ENCODE measurements at regions not wholly inside any gene's neighbourhood (a gene's known extent, or its start where the extent isn't known, plus 50 kb on each side); places are given as distances from the start of the nearest gene placed in this dataset.

DNA sequence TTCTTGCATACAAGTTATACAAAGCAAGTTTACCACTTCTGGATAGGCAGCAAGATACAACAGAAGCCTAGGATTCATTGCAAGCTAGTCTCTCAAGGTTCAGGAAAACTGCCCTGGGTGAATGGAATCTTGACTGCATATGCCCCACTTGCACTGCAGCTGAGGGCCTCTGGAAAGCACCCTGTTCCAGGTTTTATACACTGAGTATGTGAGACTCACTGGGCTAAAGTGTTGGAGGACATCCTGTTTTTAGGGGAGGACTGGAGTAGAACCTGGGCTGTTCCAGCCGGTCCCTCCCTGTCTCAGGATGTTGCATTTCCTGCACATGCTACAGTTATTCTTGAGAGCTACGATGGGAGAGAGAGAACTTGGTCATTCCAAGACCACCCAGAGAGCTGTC is 168.5 kb upstream of the NUDT6 start:
- no peak for DNase-seq
- Histone ChIP-seq H3K9me3 (peaks cover 0 to 4% (median 0%) of the 10 kb centered on the region in 3 donors), H3K27me3 (no peaks in the 10 kb centered on the region), H3K36me3 (peaks cover 7 to 14% (median 9%) of the 10 kb centered on the region in 3 donors), H3K4me3 (no peak overlapping the region), H3K4me1 (no peaks in the 10 kb centered on the region), H3K27ac (no peak overlapping the region)
- intact Hi-C loops (cut with DNase I; ENCODE audit: low total_unique reads), result no loop called here
- TF ChIP-seq, protein P1, sequence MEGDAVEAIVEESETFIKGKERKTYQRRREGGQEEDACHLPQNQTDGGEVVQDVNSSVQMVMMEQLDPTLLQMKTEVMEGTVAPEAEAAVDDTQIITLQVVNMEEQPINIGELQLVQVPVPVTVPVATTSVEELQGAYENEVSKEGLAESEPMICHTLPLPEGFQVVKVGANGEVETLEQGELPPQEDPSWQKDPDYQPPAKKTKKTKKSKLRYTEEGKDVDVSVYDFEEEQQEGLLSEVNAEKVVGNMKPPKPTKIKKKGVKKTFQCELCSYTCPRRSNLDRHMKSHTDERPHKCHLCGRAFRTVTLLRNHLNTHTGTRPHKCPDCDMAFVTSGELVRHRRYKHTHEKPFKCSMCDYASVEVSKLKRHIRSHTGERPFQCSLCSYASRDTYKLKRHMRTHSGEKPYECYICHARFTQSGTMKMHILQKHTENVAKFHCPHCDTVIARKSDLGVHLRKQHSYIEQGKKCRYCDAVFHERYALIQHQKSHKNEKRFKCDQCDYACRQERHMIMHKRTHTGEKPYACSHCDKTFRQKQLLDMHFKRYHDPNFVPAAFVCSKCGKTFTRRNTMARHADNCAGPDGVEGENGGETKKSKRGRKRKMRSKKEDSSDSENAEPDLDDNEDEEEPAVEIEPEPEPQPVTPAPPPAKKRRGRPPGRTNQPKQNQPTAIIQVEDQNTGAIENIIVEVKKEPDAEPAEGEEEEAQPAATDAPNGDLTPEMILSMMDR (IDR thresholded peaks at IDR 0.05), result no peak

GRCh38 chr4:123092586-123092985 is 170.2 kb upstream of the NUDT6 start:
- peaks cover 0 to 4% (median 0%) of the 10 kb centered on the region in 3 donors for H3K9me3 ChIP-seq
- H3K36me3 ChIP-seq, result peaks cover 7 to 14% (median 9%) of the 10 kb centered on the region in 3 donors
- H3K27me3 ChIP-seq, result no peaks in the 10 kb centered on the region
- TF ChIP-seq, protein P1 (IDR thresholded peaks at IDR 0.05), result no peak
- no peaks in the 10 kb centered on the region for H3K4me1 ChIP-seq
- no peak for DNase-seq
- intact Hi-C loops (cut with DNase I; ENCODE audit: low total_unique reads), result no loop called here
- H3K27ac ChIP-seq, result no peak overlapping the region
- no peak overlapping the region for H3K4me3 ChIP-seq

DNA sequence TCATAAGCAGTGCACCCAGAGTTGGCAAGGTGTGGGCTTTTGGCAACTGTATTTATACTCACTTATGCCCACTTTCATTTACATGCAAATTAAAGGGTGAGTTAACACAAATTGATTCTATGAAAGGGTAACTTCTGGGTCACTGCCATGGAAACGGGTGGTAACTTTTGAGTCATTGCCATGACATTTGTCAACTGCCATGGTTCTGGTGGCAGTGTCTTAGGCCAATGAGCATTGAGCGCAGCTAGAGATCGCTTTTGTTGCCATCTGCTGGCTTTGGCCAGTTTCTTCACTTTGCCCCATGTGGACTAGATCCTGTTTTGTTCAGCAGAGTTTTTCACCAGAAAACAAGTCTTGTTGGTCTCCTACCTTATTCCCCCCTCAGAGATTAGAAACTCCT is 170.8 kb upstream of the NUDT6 start:
- intact Hi-C loops (cut with DNase I; ENCODE audit: low total_unique reads), result no loop called here
- H3K36me3 ChIP-seq, result peaks cover 7 to 14% (median 9%) of the 10 kb centered on the region in 3 donors
- no peak overlapping the region for H3K4me3 ChIP-seq
- TF ChIP-seq, protein P1 (IDR thresholded peaks at IDR 0.05), result no peak
- H3K9me3 ChIP-seq, result peaks cover 0 to 4% (median 0%) of the 10 kb centered on the region in 3 donors
- H3K27me3 ChIP-seq, result no peaks in the 10 kb centered on the region
- H3K4me1 ChIP-seq, result no peaks in the 10 kb centered on the region
- DNase-seq, result no peak
- no peak overlapping the region for H3K27ac ChIP-seq

DNA sequence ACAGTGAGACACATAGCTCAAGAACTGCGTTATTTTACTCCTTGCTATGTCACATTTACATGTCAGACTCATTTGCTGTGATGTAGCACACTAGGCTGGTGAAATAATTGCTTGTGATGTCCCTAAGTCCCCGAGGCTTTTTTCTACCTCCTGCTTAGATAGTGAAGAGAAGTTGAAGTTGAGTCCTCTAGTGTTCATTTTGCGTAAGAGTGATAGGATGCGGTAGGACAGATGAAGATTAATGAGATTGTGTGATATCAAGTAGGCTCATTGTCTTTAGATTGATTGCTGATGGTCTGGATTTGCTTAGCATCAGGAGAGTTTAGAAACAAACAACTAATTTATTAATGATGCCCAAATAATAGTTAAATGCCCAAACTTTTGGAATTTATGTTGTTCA is 173.6 kb upstream of the NUDT6 start:
- H3K36me3 ChIP-seq, result peaks cover 0 to 8% (median 2%) of the 10 kb centered on the region in 3 donors
- no peak overlapping the region for H3K4me3 ChIP-seq
- H3K4me1 ChIP-seq, result no peaks in the 10 kb centered on the region
- TF ChIP-seq, protein P1 (IDR thresholded peaks at IDR 0.05), result no peak
- intact Hi-C loops (cut with DNase I; ENCODE audit: low total_unique reads), result no loop called here
- no peak for DNase-seq
- no peak overlapping the region for H3K27ac ChIP-seq
- H3K9me3 ChIP-seq, result peaks cover 0 to under 1% (median 0%) of the 10 kb centered on the region in 3 donors
- H3K27me3 ChIP-seq, result no peaks in the 10 kb centered on the region

DNA sequence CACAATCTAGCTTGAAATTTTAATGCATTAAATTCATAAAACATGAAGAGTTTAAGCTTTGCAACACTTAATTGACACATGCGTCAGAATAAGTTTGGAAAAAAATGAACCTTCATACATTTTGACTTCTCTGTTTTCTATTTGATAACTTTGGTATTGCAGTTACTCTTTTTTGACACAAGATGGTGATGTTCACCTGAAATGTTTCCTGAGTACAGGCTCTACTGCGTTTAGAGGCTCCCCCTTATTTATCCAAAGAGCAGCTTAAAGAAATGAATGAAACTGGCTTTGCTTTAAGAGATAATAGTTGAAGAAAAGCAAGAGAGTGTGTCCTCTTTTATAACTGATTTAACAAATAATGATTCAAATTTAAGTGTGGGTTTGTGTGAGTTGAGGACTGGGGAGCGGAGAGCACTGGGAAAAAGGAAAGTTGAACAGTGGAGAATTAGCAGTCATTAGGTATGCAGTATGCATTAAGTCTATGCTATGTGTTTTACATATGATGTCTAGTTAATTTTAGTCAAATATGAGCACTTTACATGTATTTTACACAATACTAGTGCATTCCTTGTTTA is 180.6 kb upstream of the NUDT6 start:
- TF ChIP-seq, protein P1 (IDR thresholded peaks at IDR 0.05), result peak; percentile 71 to 81
- Histone ChIP-seq H3K27me3 (no peaks in the 10 kb centered on the region), H3K4me3 (no peak overlapping the region), H3K36me3 (no peaks in the 10 kb centered on the region), H3K9me3 (no peaks in the 10 kb centered on the region), H3K4me1 (no peaks in the 10 kb centered on the region), H3K27ac (no peak overlapping the region)
- DNase-seq, result no peak
- intact Hi-C loops (cut with DNase I; ENCODE audit: low total_unique reads), result loop anchor here (10.0 kb wide), 1 partner anchor 1162 kb away; no protein-coding TSS in a partner anchor
